NB4 (cell line): ENCODE measurements at regions not wholly inside any gene's neighbourhood (a gene's known extent, or its start where the extent isn't known, plus 50 kb on each side); places are given as distances from the start of the nearest gene placed in this dataset.

Source experiments
- CTCF ChIP-seq: IDR thresholded peaks from one replicate; pipeline ENCODE4 v1.5.1; 2012; ENCODE audit warnings: low read depth, low read length
- POLR2A ChIP-seq: IDR thresholded peaks from 2 replicates; pipeline ENCODE4 v1.6.1; 2011; ENCODE audit warnings: mild to moderate bottlenecking; ENCODE audit not compliant: insufficient read length; ENCODE audit errors: extremely low read depth

GRCh38 chr1:232223887-232224286, 406.0 kb downstream of the SIPA1L2 start:
- TF ChIP-seq CTCF (no peak), POLR2A (no peak)
